HK-2 (cell line): ENCODE measurements at regions not wholly inside any gene's neighbourhood (a gene's known extent, or its start where the extent isn't known, plus 50 kb on each side); places are given as distances from the start of the nearest gene placed in this dataset.

Experiments used
- DNase-seq: peaks from one replicate; pipeline ENCODE4 v3.0.0-alpha.2; 2018; ENCODE audit not compliant: unreplicated experiment

DNA sequence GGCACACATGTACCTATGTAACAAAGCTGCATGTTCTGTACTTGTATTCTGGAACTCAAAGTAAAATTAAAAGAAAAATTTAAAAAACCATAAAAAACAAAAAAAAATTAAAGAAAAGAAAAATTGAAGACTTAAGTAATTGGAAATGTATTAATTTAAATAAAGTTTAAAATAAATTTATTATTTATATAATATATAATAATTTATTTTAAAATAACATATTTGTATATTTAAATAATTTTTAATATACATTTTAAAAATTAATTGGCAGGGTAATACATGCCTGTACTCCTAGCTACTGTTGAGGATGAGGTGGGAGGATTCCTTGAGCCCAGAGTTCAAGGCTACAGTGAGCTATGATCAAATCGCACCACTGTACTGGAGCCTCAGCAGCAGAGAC lies 1830.6 kb upstream of the CELF4 start:
- no peak for DNase-seq

DNA sequence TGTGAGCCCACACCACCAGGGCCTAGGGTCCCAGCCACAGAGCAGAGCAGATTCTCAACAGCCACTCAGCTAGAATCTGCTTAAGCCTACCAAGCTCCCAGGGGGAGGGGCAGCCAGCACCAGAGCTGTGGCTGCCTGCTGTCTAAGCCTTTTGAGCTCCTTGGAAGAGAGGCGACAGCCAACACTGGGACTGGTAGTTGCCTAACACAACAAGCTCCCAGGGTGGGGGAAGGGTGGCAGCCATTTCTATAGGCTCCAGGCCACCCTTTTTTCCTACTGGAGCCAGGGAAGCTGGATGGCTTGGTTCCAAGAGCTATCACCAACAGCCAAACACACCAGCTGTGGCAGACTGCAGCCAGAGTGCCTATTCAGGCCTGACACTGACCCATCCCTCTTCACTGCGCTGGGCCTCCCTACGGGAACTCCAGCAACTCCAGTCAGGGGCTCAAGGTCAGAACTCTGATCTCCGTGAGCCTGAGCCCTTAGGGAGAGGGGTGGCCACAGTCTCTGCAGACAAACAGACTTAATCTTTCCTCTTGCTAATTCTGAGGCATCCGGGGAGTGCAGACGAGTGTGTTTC lies 1824.3 kb upstream of the CELF4 start:
- no peak for DNase-seq

DNA sequence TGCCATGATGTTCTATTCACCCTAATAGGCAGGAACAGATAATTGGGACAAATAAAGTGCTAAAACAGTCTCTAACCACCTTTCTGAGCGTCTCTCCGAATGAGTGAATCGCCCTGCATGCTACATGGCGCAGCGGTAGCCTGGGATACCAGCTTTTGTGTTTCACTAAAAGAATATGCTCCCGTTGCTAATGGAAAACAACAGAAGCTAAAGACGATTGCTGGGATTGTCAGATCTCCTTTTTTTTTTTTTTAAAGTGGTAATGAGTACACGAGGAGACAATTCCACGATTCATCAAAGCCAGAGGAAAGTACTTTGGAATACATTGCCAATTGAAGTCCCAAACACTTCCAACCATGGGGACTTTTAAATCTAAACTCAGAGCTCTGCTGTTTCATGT lies 1815.3 kb upstream of the CELF4 start:
- no peak for DNase-seq

GRCh38 chr18:39380186-39380725 lies 1814.7 kb upstream of the CELF4 start:
- DNase-seq = no peak

DNA sequence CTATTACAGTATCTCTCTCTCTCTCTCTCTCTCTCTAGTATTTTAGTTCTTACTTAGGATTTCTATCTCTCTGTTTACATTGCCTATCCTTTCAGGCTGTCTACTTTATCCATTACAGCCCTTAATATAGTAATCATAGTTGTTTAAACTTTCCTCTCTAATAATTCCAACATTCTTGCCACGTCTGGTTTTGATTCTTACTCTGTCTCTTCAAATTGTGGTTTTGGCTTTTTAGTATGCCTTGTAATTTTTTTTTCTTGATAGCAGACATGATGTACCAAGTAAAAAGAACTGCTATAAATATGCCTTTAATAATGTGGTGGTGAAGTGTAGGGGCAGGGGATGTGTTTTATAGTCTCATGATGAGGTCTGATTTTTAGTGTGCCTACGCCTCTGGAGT lies 1809.5 kb upstream of the CELF4 start:
- DNase-seq = no peak

GRCh38 chr18:39371996-39372395 lies 1806.4 kb upstream of the CELF4 start:
- DNase-seq = no peak

GRCh38 chr18:39366656-39367055 lies 1801.1 kb upstream of the CELF4 start:
- no peak for DNase-seq

DNA sequence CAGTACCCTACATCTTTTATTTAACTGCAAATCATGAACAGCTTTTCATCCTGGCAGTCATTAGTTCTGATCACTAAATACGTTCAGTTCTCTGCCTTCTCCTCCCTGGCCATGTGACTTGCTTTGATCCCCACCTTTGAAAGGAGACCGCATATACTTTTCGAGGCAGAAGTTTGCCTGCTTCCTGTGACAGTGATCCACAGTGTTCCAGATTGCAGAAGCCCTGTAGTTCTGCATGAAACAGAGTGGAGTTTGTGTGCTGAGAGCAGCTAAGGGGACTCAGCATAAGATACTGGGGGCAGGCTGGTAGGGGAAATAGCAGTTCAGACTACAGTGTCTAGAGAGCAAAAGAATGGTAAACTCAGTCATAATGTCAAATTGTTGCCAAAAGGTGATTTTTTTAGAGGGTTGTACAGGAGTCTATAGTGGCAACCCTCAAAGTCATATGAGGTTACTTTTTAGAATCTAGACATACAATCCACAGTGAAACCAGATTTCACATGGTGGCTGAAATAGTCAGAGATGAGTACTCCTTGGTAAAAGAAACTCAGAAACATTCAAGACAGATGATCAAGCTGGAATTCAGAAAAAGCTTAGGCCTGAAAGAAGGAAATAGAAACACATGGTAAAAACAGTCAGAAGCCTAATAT lies 1800.4 kb upstream of the CELF4 start:
- DNase-seq = no peak

- no peak for DNase-seq
Observed at GRCh38 chr18:39360072-39360471, 1794.5 kb upstream of the CELF4 start.

DNA sequence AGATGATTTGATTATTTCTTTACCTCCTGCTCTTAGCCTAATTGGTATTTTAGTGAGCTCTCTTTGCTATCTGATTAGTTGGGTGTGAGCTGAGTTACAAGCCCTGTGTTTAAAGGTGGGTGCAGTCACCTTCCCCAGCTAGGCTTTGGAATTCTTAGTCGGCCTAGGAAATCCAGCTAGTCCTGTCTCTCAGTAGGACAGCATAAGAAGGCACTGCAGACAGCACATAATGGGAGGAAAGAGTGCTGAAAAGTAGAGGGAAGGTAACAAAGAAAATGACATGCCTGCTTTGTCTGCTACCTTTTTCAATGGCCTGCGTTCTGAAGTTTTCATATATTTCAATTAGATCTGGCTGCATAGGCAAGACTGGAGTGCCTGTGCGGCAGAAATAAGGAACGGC lies 1794.0 kb upstream of the CELF4 start:
- no peak for DNase-seq

- DNase-seq = no peak
Observed at GRCh38 chr18:39350945-39351344, 1785.3 kb upstream of the CELF4 start.

GRCh38 chr18:39349801-39350200 lies 1784.2 kb upstream of the CELF4 start:
- DNase-seq = no peak

DNA sequence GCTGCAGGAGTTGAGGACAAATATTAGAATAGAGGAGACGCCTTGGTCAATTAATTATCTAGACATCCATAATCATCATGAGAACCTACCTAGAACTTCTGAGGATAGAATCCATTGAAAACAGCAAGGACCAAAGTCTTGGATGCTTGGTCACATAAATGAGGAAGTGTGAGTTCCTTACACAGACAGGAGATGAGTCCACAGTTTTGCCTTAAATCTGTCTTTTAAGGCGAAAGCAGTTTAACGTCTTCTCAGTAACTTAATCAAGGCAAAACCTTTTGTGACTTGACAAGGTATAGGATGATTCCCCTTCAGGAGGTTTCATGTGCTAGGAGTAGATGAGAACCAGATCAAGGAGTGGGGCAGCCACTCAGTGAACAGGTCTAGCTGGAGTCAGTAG lies 1783.2 kb upstream of the CELF4 start:
- no peak for DNase-seq

- no peak for DNase-seq
Observed at GRCh38 chr18:39347701-39348100, 1782.1 kb upstream of the CELF4 start.

DNA sequence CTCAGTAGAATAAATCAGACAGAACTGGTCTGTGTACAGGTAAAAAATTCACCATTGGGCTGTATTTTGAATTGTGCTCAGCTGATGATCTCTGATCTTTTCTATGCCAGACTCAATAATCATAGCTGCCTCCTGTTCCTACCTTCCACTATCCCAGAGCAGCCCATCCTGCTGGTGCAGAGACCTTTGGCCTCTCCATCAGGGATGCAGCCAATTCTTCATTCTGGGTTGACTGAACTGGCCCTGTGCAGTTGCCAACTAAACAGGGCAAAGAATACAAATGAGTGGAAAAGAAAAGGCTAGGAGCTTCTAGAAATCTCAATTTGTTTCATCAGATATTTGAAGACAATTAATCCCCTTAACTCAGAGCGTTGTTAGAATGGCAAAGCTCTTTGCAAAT lies 1781.3 kb upstream of the CELF4 start:
- DNase-seq = no peak

- no peak for DNase-seq
Observed at GRCh38 chr18:39345321-39345720, 1779.7 kb upstream of the CELF4 start.

DNA sequence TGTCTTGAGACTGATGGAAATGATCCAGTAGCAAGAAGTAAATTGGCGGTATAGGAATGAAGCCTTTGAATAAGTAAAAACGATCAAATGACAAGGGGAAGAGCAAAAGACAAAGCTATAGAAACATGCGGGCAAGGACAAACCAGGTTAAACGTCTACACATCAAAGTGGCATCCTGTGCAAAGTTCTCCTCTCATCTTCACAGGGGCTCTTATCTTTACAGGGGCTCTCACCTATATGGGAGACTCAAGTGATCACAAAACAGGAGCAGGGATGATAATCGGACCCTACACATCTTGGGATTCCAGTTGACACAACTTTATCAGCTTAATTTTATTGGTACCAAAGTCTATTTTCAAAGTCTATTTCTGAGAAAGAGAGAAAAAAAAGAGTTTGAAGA lies 1778.9 kb upstream of the CELF4 start:
- no peak for DNase-seq

GRCh38 chr18:39341129-39341528 lies 1775.5 kb upstream of the CELF4 start:
- no peak for DNase-seq

GRCh38 chr18:39340418-39340817 lies 1774.8 kb upstream of the CELF4 start:
- DNase-seq = no peak

GRCh38 chr18:39329496-39330275 lies 1764.1 kb upstream of the CELF4 start:
- no peak for DNase-seq

GRCh38 chr18:39326772-39327171 lies 1761.2 kb upstream of the CELF4 start:
- no peak for DNase-seq

DNA sequence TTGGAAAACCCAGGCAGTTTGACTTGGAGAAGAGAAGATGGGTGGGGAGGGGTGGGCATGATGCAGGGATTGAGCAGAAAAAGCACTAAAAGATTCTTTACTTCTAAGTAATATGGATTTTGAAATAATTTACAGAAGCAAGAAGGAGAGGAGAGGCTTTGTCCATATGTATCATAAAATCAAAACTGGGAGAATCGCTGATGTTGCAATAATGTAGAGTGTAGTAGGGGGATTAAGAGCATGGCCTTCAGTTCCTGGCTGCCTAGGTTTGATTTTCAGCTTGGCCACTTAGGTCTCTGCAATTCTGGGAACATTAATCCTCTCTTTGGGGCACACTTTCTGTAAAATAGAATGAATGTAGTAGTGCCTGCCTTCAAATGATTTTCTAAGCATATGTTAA lies 1760.4 kb upstream of the CELF4 start:
- DNase-seq = no peak

DNA sequence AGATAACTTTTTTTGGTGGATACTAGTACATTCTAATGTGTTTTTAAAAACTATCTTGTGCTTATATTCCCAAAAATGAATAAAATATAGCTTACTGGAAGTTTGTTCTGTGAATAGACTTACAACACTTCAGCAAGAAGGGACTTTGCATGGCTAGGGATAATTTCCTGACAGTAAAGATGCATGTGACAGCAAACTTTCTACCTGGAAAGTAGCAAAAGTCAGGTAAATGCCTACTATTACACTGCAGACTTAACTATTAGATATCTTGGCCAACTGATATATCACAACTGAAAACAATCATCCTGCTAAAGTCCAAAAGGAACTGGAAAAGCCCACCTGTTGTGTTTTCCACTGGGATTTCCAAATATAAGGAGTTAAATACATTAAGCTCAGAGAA lies 1753.5 kb upstream of the CELF4 start:
- DNase-seq = no peak
